HG02981 (cell line): ENCODE measurements at regions not wholly inside any gene's neighbourhood (a gene's known extent, or its start where the extent isn't known, plus 50 kb on each side); places are given as distances from the start of the nearest gene placed in this dataset.

Source experiments
- ATAC-seq: cut with Tn5 transposase; IDR thresholded peaks from one replicate; pipeline ENCODE4 v1.9.1; 2021; ENCODE audit warnings: mild to moderate bottlenecking, moderate library complexity; ENCODE audit not compliant: unreplicated experiment

DNA sequence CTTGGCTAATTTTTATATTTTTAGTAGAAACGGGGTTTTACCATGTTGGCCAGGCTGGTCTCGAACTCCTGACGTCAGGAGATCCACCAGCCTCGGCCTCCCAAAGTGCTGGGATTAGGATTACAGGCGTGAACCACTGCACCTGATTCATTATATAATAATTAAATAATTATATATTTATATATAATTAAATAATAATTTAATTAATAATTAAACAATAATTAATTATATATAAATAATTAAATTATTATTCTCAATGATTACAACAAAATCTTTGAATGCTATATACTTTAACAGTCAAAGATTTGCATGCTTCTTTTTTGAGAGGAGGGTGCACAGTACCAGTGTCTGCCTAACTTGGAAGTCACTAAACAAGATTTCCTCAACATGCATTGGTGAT, 872.3 kb downstream of the EFNB2 start:
- ATAC-seq = no peak

DNA sequence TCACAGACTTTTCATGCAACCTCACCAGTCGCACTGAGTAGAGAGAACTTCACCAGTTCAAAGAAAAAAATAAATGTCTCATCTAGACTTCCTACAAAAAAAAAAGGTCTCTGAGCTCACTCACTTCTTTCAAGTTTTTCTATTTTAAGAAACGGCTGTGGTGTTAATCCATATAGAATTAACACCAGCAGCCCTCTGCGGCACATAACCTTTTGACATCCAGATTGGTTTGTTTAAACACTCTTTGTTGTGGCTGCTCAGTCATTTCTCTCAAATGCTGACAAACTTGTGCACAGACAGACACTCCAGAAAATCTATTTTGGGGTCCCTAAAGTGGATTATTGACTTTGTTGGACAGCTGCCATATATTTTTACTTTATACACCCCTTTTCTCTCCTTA, 874.9 kb downstream of the EFNB2 start:
- no peak for ATAC-seq

DNA sequence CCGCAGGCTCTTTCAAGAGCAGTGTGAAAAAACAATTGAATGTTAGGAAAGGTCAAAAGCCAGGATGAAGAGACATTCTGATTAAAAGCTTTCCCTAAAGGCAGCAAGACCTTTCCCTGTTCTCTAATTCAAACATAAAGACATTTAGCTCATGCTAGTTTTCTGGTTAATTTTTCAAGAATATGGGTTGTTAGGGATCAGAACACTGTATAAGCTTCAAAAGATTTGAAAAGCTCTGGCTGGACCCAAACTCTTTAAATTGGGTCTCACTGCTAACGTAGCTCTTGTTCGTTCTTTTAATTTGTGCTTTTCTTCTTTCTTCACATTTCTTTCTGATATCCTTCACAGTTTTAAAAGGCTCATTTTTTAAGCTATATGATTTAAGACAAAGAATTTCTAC, 877.0 kb downstream of the EFNB2 start:
- ATAC-seq = no peak

DNA sequence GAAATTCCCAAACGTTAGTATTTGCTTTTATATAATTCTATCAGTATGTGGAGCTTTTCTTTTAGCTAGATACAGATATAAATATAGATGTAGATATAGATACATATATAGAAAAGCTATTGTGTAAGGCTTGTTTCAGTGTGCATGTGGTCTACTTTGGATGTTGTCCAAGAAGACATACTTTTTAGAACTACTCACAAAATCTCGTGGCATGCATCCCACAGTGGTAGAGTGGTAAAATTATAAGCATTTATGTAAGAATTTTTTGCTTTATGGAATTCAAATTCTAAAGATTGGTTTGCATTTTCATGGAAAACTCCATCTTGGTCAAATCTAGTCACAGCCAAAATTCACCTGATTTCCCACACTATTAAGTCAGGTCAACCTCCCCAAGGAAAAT, 880.4 kb downstream of the EFNB2 start:
- ATAC-seq = no peak

DNA sequence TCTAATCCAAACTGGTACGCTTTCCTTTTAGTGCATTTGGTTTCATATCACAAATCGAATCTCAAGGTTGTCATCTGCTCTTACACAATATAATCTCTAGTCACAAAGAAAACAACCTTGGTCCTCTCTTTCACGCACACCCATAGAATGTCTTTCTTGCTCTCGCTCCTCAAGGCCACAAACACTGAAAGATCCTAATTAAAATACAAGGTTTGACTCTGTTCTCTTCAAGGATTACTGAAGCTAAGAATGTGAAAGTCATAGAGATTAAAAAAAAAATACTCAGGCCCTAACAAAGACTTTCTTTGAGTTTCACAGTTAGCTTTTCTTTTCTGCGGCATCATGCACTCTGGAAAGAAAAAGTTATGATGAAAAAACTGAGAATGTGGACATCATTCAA, 891.5 kb downstream of the EFNB2 start:
- ATAC-seq = no peak

DNA sequence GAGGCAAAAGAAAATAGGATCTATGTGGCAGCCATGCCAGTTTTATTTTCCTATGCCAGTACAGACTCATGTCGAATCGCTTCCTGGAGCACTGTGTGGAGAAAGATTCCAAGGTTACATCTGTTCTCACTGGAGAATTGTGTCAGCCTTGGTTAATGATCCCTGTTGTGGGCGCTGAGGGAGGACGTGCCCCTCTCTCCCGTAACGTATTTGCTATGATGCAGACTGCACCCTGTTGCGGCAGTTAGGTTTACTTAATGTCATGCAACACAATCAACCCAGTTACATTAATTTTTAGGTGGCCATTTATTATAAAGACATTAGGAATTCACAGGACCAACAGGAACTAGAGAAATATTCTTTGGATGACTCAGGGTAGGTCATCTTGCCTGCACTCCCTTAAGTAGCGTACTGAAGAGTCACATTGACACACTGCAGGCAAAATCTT, 892.9 kb downstream of the EFNB2 start:
- ATAC-seq = no peak

DNA sequence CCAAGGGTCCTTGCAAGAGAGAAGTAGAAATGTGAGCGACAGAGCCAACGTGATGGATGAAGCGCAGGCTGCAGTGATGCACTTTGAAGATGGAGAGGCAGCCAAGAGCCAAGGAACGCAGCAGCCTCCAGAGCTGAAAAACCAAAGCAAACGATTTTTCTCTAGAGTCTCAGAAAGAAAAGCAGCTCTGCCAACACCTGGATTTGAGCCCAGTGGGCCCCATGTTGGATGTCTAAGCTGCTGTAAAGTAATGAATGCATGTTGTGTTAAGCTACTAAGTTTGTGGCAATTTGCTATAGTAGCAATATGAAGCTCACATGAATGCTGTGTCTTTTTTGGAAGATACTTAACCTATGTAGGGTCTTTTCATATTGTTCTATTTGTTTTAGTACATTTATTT, 894.3 kb downstream of the EFNB2 start:
- ATAC-seq = no peak

DNA sequence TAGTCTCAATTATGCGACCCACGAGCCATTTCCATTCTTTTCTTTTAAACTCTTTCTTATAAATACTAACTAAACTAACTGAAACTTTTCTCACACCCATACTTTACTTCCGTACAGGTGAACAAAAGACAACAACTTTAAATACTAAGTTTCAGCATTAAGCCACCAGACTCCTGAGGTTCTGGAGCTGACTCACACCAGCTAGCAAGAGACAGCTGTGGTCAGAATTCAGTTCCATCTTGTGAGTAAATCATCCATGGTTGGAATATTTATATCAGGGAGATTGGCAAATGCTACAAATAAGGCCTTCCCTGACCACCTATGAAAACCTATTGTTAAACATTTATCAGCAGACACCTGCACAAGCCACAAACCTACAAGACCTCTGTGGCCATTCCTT, 897.0 kb downstream of the EFNB2 start:
- no peak for ATAC-seq

DNA sequence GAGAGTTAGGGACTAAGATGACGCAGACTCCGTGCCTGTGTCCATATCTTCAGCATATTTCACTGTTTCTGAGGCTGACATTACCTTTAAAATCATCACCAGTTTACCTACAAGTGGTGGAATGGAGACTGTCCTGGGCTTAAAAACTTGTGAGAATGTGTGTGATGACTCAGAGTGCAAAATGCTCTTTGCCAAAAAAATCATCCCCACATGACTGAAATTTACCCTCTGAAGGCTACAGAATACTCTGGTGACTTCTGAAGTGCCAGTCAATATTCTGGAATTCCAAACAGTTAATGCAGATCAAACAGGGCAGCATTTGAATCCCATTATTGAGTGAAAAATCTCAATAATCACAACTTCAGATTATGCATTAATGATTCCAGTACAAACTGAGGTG, 901.4 kb downstream of the EFNB2 start:
- no peak for ATAC-seq

DNA sequence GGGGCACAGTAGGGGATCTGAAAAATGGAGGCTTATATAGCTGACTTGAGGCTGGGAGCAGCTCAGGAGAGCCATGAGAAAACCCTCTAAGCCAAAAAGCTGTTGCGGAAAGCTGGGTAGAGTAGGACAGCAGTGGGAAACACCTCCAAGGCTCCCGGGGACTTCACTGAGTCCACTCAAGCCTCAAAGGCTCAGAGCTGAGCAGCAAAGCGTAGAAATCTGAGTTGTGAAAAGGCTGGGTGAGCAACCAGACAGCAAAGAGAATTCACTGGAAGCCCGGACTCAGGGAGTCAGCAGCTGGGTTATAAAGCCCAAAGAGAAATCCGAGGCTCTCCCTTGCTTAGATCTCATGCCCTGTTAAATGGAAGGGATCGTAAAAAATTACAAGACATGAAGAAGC, 905.0 kb downstream of the EFNB2 start:
- ATAC-seq = no peak

DNA sequence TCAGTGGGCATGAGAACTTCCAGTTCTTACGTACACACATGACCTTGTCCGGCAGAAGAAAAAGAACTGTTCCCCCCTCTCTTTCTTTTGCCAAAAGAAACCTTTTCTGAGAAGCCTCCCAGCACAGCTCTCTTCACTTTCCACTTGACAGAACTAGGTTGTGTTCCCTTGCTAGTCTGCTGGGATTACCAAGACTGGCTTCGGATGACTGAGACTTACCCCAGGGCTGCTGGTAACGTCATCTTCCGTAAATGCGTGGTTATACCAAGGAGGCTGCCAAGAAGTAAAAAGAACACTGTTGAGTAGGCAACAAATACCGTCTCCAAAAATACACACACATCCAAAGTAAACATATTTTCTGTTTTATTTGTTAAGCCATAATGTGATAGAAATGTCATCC, 908.2 kb downstream of the EFNB2 start:
- ATAC-seq = no peak

DNA sequence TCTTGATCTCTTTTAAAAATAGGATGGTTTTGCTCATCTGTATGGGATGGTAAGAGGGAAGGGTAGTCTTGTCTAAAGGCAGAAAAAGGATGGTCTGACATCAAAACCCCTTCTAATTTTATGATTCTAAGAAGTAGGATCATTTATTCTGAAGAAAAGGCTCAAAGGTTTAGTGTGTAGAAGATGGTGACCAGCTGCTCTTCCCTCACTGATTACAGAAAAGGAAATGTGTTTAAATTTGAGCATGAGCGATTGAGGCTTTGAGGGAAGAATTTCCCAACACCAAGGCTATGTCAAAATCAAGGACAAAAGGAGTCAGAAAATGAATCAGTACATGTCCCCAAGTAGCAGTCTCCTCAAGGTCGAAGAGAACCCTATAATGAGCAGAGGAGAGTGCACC, 909.8 kb downstream of the EFNB2 start:
- ATAC-seq = no peak

DNA sequence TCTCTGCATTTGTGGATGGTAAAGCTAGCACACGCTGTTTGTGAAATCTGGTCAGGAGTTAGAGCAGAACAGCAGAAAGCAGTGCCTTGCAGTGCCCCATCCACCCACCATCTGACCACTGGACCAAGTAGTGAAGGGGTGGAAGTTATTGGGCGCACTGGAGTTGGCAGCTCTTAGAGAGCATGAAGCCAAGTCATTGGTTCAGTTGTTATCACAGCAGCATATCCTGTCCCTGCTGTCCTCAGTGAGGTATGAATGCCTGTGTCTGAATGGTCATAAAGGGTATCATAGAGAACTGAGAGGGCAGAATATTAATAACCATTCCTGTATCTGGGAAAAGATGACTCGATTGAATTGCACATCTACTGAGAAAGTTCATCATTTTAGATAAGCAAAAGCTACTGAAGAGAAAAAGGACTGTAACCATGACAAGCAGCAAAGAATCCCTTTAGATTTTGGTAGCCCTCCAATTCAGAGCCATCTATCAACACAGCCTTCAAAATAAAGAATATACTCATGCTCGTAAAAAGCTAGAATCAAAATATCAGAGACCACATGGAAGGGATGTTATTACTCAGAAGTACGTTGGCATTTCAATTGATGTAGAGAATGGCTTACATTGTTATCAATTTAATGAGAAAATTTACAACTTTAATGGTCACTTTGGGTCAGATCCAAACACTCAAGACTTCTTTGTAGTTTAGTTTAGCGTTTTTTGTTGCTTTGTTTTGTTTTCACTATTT, 919.0 kb downstream of the EFNB2 start:
- ATAC-seq = no peak

DNA sequence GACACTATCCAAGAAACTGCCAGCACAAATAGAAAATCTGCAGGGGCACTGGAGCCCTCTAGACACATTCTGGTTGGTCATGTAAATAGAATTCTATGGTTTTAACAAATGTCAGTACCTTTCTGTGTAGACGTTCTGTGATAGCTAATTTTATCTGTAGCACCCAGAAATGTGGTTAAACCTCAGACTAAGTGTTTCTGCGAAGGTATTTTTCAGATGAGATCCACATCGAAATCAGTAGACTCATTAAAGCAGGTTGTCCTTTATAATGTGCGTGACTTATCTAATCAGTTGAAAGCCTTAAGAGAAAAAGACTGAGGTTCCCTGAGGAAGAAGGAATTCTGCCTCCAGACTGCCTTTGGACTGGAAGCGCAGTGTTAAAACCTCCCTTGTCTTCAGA, 922.9 kb downstream of the EFNB2 start:
- no peak for ATAC-seq

DNA sequence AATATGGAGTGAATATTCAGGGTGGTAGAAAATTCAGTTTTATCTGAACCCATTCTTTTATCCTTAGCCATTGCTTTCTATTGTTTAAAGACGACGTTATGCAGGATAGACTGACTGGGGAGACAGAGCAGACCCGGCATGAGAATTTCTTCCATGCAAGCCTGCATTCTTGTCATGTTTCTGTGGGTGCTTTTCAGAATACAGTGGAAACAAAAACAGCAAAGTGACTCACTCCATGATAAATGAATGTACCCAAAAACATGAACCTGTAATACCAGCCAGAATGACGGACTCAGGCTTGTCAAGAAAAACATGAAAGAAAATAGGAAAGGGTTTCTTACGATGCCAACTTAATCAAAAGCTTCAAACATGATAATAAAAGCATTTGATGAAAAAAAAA, 924.0 kb downstream of the EFNB2 start:
- no peak for ATAC-seq

DNA sequence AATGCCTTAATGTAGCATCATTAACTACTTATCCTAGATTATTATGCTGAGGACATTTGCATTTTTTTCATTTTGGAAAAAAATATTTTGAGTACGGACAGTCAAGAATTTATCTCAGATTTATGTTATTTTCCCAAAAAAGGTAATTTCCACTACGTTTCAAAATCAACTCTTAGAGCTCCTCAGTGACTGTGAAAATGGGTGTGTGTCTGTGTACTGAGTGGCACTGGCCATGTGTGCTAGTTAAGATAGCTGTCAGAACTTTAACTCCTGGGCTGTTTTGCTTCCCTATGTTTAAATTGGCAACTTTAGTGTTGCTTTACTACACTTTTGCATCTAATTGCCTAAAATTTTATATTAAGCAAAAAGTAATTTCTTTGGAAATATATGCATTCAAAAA, 927.4 kb downstream of the EFNB2 start:
- no peak for ATAC-seq

DNA sequence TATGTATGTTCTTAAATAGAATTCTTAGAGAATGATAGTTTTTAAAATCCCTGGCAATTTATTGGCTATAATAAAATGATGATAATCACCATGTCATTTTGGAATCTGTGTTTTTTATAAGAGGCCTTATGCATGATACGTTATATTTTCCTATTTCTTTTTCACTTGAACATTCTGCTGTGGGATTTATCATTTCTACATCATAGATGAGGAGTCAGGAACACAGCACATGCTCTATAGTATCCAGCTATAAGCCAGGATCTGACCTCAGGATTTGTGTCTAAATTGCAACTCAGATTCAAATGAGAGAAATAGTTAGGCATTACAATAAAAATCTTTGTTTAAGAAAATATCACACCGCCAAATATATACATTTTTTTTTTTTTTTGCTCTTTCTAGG, 928.0 kb downstream of the EFNB2 start:
- ATAC-seq = no peak

DNA sequence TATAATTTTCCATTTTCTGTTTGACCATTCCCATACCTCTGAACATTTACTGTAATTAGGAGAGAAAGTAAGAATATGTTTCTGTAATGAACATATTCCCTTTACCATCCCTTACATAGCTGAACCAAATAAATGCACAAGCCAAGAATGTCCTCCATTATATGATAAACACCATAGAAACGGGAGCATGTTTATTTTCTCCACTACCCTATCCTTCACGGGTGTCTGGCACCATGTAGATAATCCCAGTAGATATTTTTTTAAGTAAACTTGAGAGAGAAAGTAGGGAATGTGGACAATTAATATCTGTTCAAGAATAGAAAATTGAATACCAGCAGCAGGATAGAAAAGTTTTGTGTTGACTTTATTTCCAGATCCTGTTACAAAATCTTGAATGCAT, 928.4 kb downstream of the EFNB2 start:
- no peak for ATAC-seq

DNA sequence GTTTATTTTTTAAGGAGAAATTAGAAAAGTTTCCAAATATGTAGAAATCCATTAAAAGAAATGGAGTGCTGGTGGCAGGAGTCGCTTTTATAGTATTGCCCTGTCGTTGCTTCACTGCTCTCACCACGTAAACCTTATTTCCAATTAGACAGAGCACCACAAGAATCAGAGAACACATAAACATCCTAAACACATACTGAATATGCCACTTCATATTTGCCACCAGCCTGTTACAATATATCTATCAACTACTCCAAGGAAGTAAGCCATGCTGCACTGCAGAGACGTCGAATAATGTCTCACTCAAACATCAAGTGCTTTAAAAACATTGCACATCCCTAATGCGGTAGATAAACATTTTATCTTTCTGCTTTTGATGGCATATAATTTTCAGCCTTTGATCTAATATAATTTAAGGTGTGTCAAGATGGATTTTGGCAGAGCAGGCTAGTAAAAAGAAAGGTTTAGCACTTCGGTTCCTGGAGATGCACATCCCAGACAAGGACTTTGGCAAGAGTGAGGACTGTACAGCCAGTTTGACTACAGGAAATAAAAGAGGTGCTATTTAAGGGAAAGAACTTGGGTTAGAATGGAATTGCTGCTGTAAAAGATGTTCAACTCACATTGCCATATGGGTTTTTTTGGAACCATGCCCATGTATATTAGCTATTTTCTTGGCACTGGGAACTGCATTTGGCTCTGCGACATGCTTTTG, 932.3 kb downstream of the EFNB2 start:
- no peak for ATAC-seq

DNA sequence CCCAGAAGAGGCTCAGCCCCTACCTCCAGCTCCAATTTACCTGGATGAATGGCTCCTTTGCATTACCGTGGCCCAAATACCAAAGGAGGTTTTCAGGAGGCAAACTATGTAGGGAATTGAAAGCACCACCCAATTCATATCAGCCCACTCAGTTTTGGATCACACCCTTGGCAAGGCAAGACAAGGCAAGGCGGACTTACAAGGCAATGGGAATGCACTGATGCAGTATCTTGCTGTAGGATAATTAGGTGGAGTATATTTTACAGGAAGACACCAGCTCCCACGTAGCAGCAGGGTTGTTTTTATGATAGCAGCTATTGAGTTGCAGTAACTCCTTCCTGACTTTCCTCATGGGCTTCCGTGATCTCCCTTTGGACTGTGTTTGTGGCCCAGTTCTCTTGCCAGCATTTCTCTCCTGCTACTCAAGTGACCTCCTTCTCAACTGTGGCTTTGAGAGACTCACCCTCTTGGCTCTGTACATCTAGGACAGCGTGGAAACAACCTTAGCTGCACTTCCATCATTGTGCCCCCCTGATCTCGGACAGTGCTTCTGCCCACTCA, 935.9 kb downstream of the EFNB2 start:
- ATAC-seq = no peak

DNA sequence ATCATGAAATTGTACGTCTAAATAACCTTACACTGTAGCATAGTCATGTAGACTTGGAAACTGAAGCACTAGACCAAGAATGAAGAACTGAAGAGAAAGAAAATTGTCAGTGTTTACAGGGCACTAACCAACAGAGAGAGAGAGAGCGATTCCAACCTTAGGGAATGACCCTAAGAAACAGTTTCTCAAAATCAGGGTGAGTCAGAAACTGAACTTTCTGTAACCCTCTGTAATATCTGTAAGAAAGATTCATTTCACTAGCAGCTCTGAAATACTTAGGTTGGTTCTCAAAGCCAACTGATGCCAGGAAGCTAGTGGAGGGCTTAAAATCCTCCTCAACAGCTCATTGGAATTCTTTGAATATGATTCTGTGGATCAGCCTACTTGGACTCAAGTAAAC, 936.9 kb downstream of the EFNB2 start:
- no peak for ATAC-seq

DNA sequence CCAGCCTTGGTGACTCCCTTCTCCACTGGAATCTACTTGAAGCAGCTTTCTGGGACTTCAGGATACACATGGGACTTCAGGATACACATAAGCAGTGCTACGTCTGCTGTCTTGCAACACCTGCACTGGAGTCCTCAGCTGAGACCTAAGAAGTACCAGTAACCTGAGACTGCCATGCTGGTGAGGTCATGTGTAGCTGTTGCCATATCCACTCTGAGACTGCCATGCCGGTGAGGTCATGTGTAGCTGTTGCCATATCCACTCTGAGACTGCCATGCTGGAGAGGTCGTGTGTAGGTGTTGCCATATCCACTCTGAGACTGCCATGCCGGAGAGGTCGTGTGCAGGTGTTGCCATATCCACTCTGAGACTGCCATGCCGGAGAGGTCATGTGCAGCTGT, 937.9 kb downstream of the EFNB2 start:
- no peak for ATAC-seq
